IPS-18a (cell line): ENCODE measurements at regions not wholly inside any gene's neighbourhood (a gene's known extent, or its start where the extent isn't known, plus 50 kb on each side); places are given as distances from the start of the nearest gene placed in this dataset.
"Not testable (repeated sequence)": the region's sequence is repeated elsewhere in the genome, so short reads cannot be mapped to it uniquely, and the experiment has no call there.

ENCODE experiments used
- H3K27ac ChIP-seq: one replicate; pipeline ENCODE4 v1.5.1; 2013; ENCODE audit warnings: low read length
- H3K27me3 ChIP-seq: one replicate; pipeline ENCODE4 v1.6.1; 2013; ENCODE audit warnings: mild to moderate bottlenecking, low read length; ENCODE audit not compliant: control insufficient read depth, insufficient read depth
- H3K36me3 ChIP-seq: one replicate; pipeline ENCODE4 v1.6.1; 2013; ENCODE audit warnings: low read depth, low read length; ENCODE audit not compliant: control insufficient read depth
- H3K4me1 ChIP-seq: one replicate; pipeline ENCODE4 v1.6.1; 2013; ENCODE audit warnings: low read depth, low read length; ENCODE audit not compliant: control insufficient read depth
- H3K4me3 ChIP-seq: one replicate; pipeline ENCODE4 v1.5.1; 2013; ENCODE audit warnings: low read length
- H3K9ac ChIP-seq: one replicate; pipeline ENCODE4 v1.6.1; 2013; ENCODE audit warnings: mild to moderate bottlenecking, low read length, moderate library complexity
- H3K9me3 ChIP-seq: one replicate; pipeline ENCODE4 v1.6.1; 2013; ENCODE audit warnings: low read depth, low read length; ENCODE audit not compliant: control insufficient read depth

- Histone ChIP-seq H3K4me3 (no peak overlapping the region), H3K4me1 (peaks cover 39% of the 10 kb centered on the region), H3K27ac (no peak overlapping the region), H3K36me3 (no peaks in the 10 kb centered on the region), H3K9ac (no peak overlapping the region), H3K27me3 (no peaks in the 10 kb centered on the region), H3K9me3 (no peaks in the 10 kb centered on the region)
Observed at GRCh38 chr5:84477485-84477884, 92.8 kb upstream of the EDIL3 start.

DNA sequence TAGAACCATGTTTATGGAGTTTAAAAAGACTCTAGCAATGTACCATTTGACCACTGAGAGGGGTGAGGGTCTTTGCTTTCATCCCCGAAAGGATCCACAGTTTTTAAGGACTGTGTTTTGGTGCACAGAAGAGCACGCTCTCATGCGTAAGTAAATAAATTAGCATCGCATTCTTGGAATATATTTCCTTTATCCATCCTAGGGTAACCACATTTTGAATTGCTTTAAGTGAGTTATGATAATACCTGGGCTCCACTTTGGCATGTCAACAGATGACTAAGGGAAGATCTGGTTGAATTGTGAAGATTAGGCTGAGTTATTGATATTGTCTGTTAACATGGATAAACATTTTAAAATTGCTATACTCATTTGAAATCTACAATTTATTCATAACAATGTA, 89.4 kb upstream of the EDIL3 start:
- Histone ChIP-seq H3K9ac (no peak overlapping the region), H3K4me3 (no peak overlapping the region), H3K4me1 (peaks cover 15% of the 10 kb centered on the region), H3K27me3 (no peaks in the 10 kb centered on the region), H3K27ac (no peak overlapping the region), H3K9me3 (no peaks in the 10 kb centered on the region), H3K36me3 (no peaks in the 10 kb centered on the region)

DNA sequence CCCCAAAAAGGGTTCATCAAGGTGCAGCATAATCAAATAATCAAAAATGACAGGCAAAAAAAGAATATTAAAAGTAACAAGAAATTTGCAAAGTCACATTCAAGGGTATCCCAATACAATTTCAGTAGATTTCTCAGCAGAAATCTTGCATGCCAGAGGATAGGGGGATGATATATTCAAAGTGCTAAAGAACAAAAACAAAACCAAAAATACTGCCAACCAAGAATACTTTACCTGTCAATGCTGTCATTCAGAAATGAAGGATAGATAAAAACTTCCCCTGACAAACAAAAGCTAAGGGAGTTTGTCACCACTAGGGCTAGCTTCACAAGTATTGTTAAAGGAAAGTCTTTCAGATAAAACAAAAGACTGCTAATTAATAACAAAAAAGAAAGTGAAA, 68.7 kb upstream of the EDIL3 start:
- H3K4me3 ChIP-seq, result no peak overlapping the region
- H3K36me3 ChIP-seq, result no peaks in the 10 kb centered on the region
- no peak overlapping the region for H3K9ac ChIP-seq
- no peaks in the 10 kb centered on the region for H3K9me3 ChIP-seq
- no peaks in the 10 kb centered on the region for H3K27me3 ChIP-seq
- H3K27ac ChIP-seq, result no peak overlapping the region
- H3K4me1 ChIP-seq, result no peaks in the 10 kb centered on the region

GRCh38 chr5:84450617-84451414, 66.1 kb upstream of the EDIL3 start:
- Histone ChIP-seq H3K4me3 (no peak overlapping the region), H3K9me3 (no peaks in the 10 kb centered on the region), H3K27ac (no peak overlapping the region), H3K27me3 (no peaks in the 10 kb centered on the region), H3K9ac (no peak overlapping the region), H3K4me1 (no peaks in the 10 kb centered on the region), H3K36me3 (no peaks in the 10 kb centered on the region)

GRCh38 chr5:84445049-84445685, 60.5 kb upstream of the EDIL3 start:
- Histone ChIP-seq H3K36me3 (no peaks in the 10 kb centered on the region), H3K4me1 (no peaks in the 10 kb centered on the region), H3K27me3 (no peaks in the 10 kb centered on the region), H3K9me3 (no peaks in the 10 kb centered on the region), H3K9ac (no peak overlapping the region), H3K27ac (no peak overlapping the region), H3K4me3 (no peak overlapping the region)

DNA sequence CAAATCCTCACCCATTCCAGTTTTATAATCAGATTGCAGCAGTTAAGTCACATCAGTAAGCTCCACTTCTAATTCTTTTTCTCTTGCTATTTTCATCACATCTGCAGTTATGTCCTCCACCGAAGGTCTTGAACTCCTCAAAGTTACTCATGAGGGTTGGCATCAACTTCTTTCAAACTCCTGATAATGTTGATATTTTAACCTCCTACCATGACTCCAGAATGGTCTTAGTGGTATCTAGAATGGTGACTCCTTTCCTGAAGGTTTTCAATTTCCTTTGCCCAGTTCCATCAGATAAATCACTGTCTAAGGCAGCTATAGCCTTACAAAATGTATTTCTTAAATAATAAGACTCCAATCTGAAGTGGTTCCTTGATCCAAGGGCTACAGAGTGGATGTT, 53.8 kb upstream of the EDIL3 start:
- Histone ChIP-seq H3K4me1 (no peaks in the 10 kb centered on the region), H3K9me3 (no peaks in the 10 kb centered on the region), H3K9ac (no peak overlapping the region), H3K36me3 (no peaks in the 10 kb centered on the region), H3K27ac (no peak overlapping the region), H3K27me3 (no peaks in the 10 kb centered on the region), H3K4me3 (no peak overlapping the region)

DNA sequence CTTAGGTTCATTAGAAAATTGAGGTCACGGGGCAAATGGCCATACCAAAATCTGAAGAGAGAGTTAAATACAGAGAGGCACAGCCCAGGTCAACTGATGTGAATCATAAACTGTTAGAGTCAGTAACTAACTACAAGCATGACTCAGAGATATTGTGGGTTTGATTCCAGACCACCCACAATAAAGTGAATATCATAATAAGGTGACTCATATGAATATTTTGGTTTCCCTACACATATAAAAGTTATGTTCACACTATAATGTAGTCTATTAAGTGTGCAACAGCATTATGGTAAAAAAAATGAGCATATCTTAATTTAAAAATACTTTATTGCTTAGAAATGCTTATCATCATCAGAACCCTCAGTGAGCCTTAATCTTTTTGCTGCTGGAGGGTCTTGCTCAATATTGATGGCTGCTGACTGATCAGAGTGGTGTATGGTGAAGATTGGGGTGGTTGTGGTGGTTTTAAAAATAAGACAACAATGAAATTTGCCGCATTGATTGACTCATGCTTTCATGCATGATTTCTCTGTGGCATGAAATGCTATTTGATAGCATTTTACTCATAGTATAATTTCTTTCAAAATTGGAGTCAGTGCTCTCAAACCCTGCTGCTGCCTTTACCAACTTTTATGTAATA, 53.1 kb upstream of the EDIL3 start:
- Histone ChIP-seq H3K9ac (no peak overlapping the region), H3K4me1 (no peaks in the 10 kb centered on the region), H3K36me3 (no peaks in the 10 kb centered on the region), H3K27me3 (no peaks in the 10 kb centered on the region), H3K27ac (no peak overlapping the region), H3K4me3 (no peak overlapping the region), H3K9me3 (no peaks in the 10 kb centered on the region)

- Histone ChIP-seq H3K4me1 (no peaks in the 10 kb centered on the region), H3K9ac (no peak overlapping the region), H3K4me3 (no peak overlapping the region)
Observed at GRCh38 chr5:84436866-84437265, 52.2 kb upstream of the EDIL3 start.

DNA sequence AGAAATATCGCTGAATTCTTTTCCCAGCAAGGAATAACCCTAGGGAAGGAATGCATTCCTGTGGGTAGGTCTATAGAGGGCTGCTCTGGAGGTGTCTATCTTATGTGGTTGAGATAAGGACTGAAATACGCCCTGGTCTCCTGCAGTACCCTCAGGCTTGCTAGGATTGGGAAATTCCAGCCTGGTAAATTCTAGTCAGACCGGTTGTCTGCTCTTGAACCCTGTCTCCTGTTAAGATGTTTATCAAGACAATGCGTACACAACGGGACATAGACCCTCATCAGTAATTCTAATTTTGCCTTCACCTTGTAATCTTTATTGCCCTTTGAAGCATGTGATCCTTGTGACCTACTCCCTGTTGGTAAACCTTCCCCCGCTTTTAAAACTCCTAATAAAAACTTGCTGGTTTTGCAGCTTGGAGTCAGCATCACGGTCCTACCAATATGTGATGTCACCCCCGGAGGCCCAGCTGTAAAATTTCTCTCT, 51.2 kb upstream of the EDIL3 start:
- not testable (repeated sequence) for H3K4me1 ChIP-seq, H3K27me3 ChIP-seq, H3K36me3 ChIP-seq, H3K9ac ChIP-seq, H3K4me3 ChIP-seq, H3K9me3 ChIP-seq, H3K27ac ChIP-seq

More at GRCh38 chr5:84436866-84437265, 52.2 kb upstream of the EDIL3 start:
- H3K27me3 ChIP-seq, result no peaks in the 10 kb centered on the region
- no peaks in the 10 kb centered on the region for H3K36me3 ChIP-seq
- H3K9me3 ChIP-seq, result no peaks in the 10 kb centered on the region
- no peak overlapping the region for H3K27ac ChIP-seq
